ENCODE measurements at regions not wholly inside any gene's neighbourhood (a gene's known extent, or its start where the extent isn't known, plus 50 kb on each side); places are given as distances from the start of the nearest gene placed in this dataset.

GRCh38 chr11:64458997-64459396 lies 96.7 kb upstream of the SLC22A11 start:
- no peak for DNase-seq

- DNase-seq = no peak
Measured at GRCh38 chr11:64459609-64460008, 96.1 kb upstream of the SLC22A11 start.

DNA sequence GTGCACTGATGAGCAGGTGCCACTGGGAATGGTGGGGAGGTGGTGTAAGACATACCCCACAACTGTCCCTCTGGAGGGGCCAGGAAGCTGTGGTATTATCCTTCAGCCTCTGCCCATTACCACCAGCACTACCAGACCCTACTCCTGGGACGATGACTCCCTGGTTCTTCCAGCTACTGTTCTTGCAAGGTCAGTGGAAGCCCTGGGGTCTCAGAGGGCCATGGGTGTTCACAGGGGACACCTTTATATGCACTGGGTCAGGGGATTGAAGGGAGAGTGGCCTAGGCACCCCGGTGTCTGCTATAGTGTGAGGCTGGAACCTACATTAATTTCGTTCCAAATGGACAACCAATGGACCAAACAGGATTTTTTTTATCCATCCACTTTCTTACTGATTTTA lies 94.7 kb upstream of the SLC22A11 start:
- no peak for DNase-seq

DNA sequence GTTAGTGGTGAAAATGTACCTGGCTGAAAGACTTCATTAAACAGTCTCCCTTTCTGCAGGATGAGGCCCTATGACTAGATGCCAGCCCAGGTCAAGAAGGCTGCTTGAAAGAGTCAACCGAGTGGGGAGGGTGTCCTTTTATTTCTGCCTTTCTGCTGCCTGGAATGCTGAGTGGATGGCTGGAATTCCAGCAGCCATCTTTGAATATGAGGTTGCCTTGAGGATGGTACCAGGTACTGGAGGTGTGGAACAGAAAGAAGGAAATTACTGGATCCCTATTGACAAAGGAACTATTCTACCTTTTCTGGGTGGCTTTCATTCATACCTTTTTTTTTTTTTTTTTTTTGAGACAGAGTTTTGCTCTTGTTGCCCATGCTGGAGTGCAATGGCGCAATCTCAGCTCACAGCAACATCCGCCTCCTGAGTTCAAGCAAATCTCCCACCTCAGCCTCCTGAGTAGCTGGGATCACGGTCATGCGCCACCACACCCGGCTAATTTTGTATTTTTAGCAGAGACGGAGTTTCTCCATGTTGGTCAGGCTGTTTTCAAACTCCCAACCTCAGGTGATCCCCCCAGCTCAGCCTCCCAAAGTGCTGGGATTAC lies 89.5 kb upstream of the SLC22A11 start:
- DNase-seq = no peak

DNA sequence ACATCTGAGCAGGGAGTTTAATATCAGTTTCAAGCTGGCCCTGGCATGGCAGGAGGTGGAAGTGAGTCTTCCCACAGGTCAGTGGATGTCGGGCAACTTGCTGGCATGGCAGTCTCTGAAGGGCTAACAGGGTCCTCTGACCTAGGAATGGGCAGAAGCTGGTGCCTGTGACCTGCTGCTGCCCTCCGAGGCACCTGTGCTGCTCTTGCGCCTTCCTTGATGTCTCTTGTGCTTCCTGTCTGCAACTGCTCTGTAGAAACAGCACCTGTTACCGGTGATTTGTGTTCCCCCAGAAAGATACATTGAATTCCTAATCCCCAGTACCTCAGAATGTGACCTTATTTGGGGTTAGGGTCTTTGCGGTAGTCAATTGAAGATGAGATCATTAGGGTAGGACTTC lies 86.5 kb upstream of the SLC22A11 start:
- DNase-seq = no peak

DNA sequence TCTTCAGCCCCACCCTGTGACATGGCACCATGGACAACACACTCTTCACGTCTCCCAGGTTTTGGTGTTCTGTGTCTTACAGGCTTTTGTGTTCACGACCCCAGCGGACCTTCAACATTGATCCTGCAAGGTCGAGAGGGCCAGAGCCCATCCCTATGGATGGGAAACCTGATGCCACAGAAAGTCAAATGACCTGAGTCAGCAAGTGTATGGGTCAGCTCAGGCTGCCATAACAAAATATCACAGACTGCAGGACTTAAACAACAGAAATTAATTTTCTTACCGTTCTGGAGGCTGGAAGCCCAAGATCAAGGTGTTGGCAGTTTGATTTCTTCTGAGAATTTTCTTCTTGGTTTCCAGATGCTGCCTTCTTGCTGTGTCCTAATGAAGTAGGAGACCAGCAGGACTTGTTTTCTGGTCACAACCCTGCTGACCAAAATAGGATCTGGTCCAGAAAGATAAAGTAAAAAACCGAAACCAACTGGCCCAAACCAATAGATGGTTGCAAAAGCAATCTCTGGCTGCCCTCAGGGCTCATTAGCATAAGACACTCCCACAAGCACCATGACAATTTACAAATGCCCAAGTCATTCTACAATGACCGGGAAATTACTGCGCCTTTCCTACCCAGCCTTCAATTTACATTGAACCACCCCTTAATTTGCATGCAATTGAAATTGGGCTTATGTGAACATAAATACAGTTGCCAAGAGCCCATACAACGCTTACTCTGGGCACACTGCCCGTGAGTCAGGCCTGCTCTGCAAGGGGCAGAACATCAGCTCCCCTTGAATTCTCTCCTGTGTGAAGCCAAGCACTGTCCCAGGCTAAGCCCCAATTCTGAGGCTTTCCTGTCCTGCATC lies 82.9 kb upstream of the SLC22A11 start:
- no peak for DNase-seq

DNA sequence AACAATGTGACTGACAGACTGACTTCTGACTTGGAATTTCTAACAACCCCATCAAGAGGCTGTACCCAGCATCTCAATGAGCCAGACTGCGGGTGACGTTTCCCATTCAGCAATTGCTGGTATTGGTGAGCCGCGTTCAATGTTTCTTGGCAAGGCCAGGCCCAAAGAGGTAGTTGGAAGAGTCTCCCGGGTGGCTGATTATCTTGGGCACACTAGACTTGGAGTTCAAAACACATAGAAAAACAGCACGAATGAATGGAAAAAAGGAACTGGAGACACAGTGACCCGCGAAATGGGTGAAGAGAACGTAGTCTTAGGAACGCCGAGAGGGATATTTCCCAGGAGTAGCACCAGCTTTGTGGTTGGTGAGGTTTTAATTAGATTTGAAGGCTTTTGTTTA lies 81.1 kb upstream of the SLC22A11 start:
- no peak for DNase-seq

DNA sequence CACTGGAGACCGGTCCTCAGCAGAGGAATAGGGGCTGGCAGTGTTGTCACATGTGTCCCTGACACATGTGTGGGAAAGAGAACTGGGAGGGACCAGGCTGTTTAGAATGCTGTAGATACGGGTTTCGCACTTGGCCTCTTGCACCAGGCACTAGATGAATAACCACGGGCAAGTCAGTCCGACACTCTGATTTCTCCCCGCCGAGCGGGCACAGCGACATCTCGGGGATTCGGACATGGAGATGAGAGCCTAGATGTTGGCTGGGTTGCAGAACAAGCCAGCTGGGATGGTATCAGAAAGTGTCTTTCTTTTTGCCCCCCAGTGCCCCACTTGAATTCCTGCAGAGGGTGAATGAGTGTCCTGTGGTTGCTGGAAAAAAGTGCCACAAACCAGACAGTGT lies 80.6 kb upstream of the SLC22A11 start:
- no peak for DNase-seq

DNA sequence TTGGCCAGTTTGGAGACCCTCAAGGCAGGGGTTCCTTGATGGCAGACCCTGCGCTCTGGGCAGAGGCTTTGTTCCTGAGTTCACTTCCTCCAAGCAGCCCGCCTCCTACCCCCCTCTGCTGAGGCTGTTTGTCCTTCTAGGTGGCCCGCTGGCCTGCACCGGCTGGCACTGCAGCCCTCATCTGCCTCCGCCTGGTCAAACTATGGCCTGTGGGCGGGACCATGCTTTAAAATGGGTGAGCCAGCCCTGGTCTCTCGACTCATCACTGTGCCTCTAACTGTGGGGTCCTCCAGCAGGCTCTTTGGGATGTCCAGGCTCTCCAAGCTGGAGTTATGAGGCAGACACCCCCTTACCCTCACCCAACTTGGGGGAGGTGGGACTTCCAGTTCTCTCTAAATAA lies 78.9 kb upstream of the SLC22A11 start:
- DNase-seq = no peak

DNA sequence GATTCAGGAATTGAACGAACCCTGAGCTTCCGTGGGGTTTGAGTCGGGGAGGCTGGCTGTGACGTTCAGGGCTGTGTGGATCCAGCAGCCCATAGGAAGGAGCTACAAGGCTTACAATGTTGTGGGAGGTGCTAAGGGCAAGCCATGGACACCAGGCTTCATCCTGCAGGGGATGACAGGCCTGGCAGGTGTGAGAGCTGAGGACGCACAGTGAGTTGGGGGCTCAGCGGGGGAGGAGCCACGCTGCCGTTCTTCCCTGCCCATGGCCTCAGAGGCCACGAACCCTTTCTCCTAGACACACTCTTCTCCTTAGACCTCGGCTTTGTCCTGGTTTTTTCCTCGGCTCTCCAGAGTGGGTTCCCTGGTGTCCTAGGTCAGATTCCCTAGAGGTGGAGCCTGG lies 78.1 kb upstream of the SLC22A11 start:
- no peak for DNase-seq

DNA sequence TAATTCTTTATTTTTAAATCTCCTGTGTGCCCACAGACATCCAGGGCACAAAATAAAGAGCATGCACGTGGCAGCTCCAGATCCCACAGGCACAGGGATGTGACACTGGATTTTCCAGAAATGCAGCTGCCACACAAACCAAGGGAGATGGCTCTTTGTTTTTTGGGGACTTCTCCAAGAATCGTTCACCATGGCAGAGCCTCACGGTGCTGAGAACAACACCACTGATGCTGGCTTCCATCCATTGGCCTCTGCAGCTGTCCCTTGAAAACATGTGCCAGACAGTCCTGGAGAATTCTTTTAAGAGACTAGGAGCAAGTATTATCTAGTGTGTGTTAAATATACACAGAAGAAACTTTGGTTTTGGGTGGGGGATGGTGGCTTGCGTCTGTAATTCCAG lies 73.2 kb upstream of the SLC22A11 start:
- DNase-seq = no peak

DNA sequence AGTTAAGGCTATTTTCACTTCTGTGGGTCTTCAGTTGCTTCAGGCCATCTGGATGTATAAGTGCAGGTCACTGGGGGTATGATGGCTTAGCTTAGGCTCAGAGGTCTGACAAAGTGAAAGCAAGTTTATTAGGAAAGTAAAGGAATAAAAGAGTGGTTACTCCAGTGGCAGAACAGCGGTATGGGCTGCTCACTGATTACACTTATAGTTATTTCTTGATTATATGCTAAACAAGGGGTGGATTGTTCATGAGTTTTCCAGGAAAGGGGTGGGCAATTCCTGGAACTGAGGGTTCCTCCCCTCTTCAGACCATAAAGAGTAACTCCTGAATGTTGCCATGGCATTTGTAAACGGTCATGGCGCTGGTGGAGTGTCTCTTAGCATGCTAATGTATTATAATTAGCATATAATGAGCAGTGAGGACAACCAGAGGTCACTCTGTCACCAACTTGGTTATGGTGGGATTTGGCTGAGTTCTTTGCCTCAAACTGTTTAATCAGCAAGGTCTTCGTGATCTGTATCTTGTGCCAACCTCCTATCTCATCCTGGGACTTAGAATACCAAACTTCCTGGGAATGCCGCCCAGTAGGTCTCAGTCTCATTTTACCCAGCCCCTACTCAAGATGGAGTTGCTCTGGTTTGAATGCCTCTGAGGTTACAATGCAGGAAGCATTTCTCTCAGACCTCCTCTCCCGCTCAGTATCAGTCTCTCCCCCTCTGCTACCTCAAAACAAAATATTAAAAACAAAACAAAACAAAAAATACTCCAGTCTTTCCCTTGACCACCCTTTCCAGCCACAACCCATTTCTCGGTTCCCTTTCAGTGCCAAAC lies 71.3 kb upstream of the SLC22A11 start:
- no peak for DNase-seq

- DNase-seq = no peak
Measured at GRCh38 chr11:64485074-64485473, 70.7 kb upstream of the SLC22A11 start.

- no peak for DNase-seq
Measured at GRCh38 chr11:64489831-64490441, 65.8 kb upstream of the SLC22A11 start.

- no peak for DNase-seq
Measured at GRCh38 chr11:64490562-64491216, 65.1 kb upstream of the SLC22A11 start.

DNA sequence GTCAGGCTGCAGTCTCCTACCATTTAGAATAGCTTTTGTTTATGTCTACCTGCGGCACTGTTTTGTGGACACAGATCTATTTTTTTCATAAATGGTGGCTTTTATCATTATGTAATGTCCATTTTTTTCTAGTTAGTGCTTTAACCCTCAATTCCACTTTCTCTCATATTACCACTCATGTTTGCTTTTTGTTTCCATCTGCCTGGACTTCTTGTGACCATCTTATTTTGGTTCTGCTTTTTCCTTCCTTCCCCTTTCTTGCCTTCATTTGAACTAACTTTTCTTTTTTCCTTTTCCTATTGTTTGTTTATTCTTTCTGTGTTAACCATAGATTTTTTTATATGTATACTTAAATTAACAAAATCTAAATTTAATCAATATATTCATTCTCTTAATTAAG lies 63.2 kb upstream of the SLC22A11 start:
- DNase-seq = no peak

DNA sequence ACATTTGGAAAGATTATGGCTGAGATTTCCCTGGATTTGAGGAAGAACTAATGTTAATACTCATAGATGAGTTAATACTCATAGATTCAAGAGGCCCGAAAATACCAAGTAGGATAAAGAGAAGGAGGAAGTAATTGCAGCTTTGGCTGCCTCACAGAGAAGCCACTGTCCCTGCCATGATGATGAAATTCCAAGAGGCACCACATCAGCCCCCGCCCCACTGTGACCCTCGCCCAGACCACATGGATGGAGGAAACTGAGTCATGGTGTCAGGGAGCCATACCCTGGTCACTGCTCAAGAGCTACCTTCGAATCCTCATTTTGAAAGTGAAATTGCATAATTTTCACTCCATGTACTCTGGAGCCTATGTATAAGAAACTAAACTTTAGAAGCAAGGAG lies 57.6 kb upstream of the SLC22A11 start:
- DNase-seq = no peak

- no peak for DNase-seq
Measured at GRCh38 chr11:64499261-64500004, 56.3 kb upstream of the SLC22A11 start.

DNA sequence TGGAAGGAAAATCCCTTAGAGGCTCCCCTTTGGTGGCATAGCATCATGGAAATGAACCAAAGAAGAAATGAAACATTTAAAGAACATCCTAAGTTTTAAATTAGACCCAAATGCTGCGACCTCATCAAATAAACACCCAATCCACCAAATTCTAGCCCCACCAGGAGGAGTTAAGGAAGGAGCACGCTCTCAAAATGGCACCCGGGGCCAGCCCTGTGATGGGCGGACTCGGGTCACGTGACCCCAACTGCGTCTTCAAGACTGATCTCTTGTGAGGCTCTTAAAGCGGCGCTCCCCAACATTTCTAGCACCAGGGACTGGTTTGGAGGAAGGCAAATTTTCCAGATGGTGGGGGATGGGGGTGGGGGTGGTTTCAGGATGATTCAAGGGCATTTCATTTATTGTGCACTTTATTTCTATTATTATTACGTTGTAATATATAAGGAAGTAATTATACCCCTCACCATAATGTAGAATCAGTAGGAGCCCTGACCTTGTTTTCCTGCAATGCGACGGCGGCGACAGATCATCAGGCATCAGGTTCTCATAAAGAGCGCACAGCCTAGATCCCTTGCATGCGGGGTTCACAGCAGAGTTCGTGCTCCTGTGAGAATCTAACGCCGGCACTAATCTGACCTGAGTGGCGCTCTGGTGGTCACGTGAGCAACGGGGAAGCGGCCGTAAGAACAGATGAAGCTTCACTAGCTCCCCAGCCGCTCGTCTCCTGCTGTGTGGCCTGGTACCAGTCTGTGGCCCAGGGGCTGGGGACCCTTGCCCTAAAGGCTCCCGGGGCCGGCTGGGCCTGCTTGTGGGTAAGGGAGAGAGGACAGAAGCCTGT lies 55.3 kb upstream of the SLC22A11 start:
- no peak for DNase-seq

DNA sequence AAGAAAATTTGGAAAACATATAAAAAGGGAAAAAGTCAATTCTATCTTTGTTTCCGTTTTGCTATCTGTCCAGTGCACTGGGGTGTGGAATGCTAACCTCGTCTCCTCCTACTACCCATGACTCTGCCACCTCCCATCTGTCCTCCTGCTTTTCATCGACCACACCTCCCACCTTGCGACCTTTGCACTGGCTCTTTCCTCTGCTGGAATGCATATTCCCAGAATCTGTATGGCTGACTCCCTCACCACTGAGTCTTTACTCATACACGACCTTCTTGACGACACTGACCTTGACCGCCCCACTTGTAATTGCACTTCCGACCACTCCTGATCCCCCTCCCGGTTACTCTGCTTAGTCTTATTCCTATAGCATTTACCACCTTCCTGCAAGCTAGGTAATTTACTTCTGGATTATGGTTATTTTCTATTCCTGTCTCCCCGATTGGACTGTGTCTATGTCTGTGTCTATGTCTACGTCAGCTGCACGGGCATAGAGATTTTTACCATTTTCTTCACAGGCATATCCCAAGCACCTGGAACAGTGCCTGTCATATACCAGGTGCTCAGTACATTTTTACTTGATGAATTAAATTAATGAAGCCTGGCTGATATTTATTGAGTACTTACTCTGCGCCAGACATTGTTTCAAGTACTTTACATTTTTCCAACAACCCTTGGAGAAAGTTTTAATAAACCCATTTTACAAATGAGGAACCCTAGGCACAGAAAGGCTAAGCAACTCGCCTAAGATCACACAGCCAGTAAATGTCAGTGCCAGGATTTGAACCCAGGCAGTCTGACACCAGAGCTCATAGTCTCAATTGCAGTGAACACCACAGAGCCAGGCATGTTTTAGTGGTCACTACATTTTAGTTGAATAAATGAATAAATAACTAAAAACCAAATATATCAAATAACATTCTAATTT lies 54.0 kb upstream of the SLC22A11 start:
- DNase-seq = no peak
